ENCODE measurements at regions not wholly inside any gene's neighbourhood (a gene's known extent, or its start where the extent isn't known, plus 50 kb on each side); places are given as distances from the start of the nearest gene placed in this dataset.
"Not testable (repeated sequence)": the region's sequence is repeated elsewhere in the genome, so short reads cannot be mapped to it uniquely, and the experiment has no call there.

- DNase-seq: no peak
Observed at GRCh38 chr16:26510924-26511323, 555.8 kb upstream of the C16orf82 start.

- DNase-seq: no peak
Observed at GRCh38 chr16:26511463-26511862, 555.3 kb upstream of the C16orf82 start.

- DNase-seq: no peak
Observed at GRCh38 chr16:26521626-26522025, 545.1 kb upstream of the C16orf82 start.

- no peak for DNase-seq
Observed at GRCh38 chr16:26524281-26524680, 542.4 kb upstream of the C16orf82 start.

- no peak for DNase-seq
Observed at GRCh38 chr16:26524846-26525245, 541.9 kb upstream of the C16orf82 start.

- no peak for DNase-seq
Observed at GRCh38 chr16:26525856-26526255, 540.9 kb upstream of the C16orf82 start.

GRCh38 chr16:26526633-26527032 lies 540.1 kb upstream of the C16orf82 start:
- no peak for DNase-seq

- no peak for DNase-seq
Observed at GRCh38 chr16:26530584-26531289, 536.0 kb upstream of the C16orf82 start.

- DNase-seq: no peak
Observed at GRCh38 chr16:26531290-26531730, 535.4 kb upstream of the C16orf82 start.

- no peak for DNase-seq
Observed at GRCh38 chr16:26532456-26532855, 534.3 kb upstream of the C16orf82 start.

- DNase-seq: no peak
Observed at GRCh38 chr16:26542198-26542597, 524.5 kb upstream of the C16orf82 start.

GRCh38 chr16:26546573-26546972 lies 520.2 kb upstream of the C16orf82 start:
- no peak for DNase-seq

GRCh38 chr16:26547681-26548080 lies 519.0 kb upstream of the C16orf82 start:
- no peak for DNase-seq

- no peak for DNase-seq
Observed at GRCh38 chr16:26550111-26550610, 516.6 kb upstream of the C16orf82 start.

GRCh38 chr16:26554030-26554429 lies 512.7 kb upstream of the C16orf82 start:
- no peak for DNase-seq

GRCh38 chr16:26561303-26561702 lies 505.4 kb upstream of the C16orf82 start:
- no peak for DNase-seq

- no peak for DNase-seq
Observed at GRCh38 chr16:26563018-26563417, 503.7 kb upstream of the C16orf82 start.

GRCh38 chr16:26567356-26567755 lies 499.4 kb upstream of the C16orf82 start:
- DNase-seq: no peak

GRCh38 chr16:26569793-26570192 lies 496.9 kb upstream of the C16orf82 start:
- peak; percentile 4 for DNase-seq

- DNase-seq: no peak
Observed at GRCh38 chr16:26578748-26579147, 488.0 kb upstream of the C16orf82 start.

GRCh38 chr16:26583803-26584202 lies 482.9 kb upstream of the C16orf82 start:
- DNase-seq: no peak

GRCh38 chr16:26593700-26594099 lies 473.0 kb upstream of the C16orf82 start:
- DNase-seq: no peak

- DNase-seq: no peak
Observed at GRCh38 chr16:26594666-26595065, 472.1 kb upstream of the C16orf82 start.

- no peak for DNase-seq
Observed at GRCh38 chr16:26595199-26595598, 471.5 kb upstream of the C16orf82 start.

GRCh38 chr16:26596033-26596432 lies 470.7 kb upstream of the C16orf82 start:
- DNase-seq: not testable (repeated sequence)

Data from NCI-H2171 treated with DMSO at 0.1 percent for 48 hours (cell line).